SU-DHL-6 (cell line): ENCODE measurements at regions not wholly inside any gene's neighbourhood (a gene's known extent, or its start where the extent isn't known, plus 50 kb on each side); places are given as distances from the start of the nearest gene placed in this dataset.
"Not testable (repeated sequence)": the region's sequence is repeated elsewhere in the genome, so short reads cannot be mapped to it uniquely, and the experiment has no call there.

Experiments
- EZH2phosphoT487 ChIP-seq: fragments of 200-600 bp; sonication (generic), shearing (Covaris generic); conservative IDR thresholded peaks from 2 replicates; pipeline ENCODE4 v1.6.1; 2018; ENCODE audit warnings: mild to moderate bottlenecking, antibody characterized with exemption, low read length, moderate library complexity, mixed read lengths
- TF ChIP-seq, protein P1 (sequence below): fragments of 200-600 bp; sonication (generic); IDR thresholded peaks from one replicate; pipeline ENCODE4 v1.5.1; 2017; ENCODE audit warnings: antibody characterized with exemption, mild to moderate bottlenecking, low read length, moderate library complexity; ENCODE audit not compliant: insufficient read depth, poor library complexity, severe bottlenecking

DNA sequence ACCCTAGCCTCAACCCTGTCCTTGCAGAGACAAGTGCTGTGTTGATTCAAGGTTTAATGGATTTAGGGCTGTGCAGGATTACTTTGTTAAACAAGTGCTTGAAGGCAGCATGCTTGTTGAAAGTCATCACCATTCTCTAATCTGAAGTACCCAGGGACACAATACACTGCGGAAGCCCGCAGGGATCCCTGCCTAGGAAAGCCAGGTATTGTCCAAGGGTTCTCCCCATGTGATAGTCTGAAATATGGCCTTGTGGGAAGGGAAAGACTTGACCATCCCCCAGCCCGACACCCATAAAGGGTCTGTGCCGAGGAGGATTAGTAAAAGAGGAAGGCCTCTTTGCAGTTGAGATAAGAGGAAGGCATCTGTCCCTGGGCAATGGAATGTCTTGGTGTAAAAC lies 118.9 kb downstream of the ZNF486 start:
- TF ChIP-seq, protein P1, sequence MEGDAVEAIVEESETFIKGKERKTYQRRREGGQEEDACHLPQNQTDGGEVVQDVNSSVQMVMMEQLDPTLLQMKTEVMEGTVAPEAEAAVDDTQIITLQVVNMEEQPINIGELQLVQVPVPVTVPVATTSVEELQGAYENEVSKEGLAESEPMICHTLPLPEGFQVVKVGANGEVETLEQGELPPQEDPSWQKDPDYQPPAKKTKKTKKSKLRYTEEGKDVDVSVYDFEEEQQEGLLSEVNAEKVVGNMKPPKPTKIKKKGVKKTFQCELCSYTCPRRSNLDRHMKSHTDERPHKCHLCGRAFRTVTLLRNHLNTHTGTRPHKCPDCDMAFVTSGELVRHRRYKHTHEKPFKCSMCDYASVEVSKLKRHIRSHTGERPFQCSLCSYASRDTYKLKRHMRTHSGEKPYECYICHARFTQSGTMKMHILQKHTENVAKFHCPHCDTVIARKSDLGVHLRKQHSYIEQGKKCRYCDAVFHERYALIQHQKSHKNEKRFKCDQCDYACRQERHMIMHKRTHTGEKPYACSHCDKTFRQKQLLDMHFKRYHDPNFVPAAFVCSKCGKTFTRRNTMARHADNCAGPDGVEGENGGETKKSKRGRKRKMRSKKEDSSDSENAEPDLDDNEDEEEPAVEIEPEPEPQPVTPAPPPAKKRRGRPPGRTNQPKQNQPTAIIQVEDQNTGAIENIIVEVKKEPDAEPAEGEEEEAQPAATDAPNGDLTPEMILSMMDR, result not testable (repeated sequence)
- not testable (repeated sequence) for TF ChIP-seq EZH2phosphoT487
